ENCODE measurements at regions not wholly inside any gene's neighbourhood (a gene's known extent, or its start where the extent isn't known, plus 50 kb on each side); places are given as distances from the start of the nearest gene placed in this dataset.

DNA sequence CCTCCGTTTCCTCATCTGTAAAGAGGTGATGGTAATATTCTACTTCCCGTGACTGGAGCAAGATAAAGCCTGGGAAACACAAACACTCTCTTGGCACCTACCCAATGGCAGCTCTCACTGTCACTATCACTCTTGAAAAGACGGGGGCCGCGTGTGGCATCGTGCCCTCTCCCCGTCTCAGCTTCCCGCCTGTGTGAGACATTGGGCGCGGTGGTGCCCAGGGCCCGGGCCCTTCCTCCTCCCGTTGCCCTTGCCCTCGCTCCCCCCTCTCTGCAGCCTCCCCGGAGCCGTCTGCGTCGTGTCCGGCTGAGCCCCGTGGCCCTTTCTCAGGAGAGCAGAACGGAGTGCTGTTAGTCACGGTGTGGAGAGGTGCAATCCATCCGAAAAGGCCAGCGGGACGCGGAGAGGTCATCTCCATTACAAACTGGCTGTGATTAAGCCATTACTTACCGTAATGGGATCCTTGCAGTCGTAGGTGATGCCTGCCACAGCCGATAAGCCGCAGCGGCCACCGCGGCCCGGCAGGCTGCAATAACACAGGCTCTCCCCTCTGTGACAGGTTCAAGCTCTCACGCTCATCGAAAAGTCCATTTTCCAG, 156.4 kb upstream of the ZC3H12A start (continued):
- no peak for TF ChIP-seq ZFP37 (tag by site-specific recombination; IDR thresholded peaks at IDR 0.05)
- no peak for TF ChIP-seq ZNF121 (tag by site-specific recombination; IDR thresholded peaks at IDR 0.05)
- no peak for TF ChIP-seq ZBTB7A (tag by site-specific recombination; IDR thresholded peaks at IDR 0.05; ENCODE audit: low read depth)
- 0 out of 2 replicates have a peak, but pooled peaks have one; percentile 18 for TF ChIP-seq ZNF335 (tag by site-specific recombination; conservative IDR thresholded peaks at IDR 0.05)
- 0 out of 2 replicates have a peak, but pooled peaks have one; percentile 53 for TF ChIP-seq ZNF777 (tag by site-specific recombination; IDR thresholded peaks at IDR 0.05; ENCODE audit: borderline replicate concordance)
- no peak for TF ChIP-seq ZNF133 (tag by site-specific recombination; IDR thresholded peaks at IDR 0.05)
- TF ChIP-seq ZNF266 (tag by site-specific recombination; IDR thresholded peaks at IDR 0.05; ENCODE audit: low read depth) = no peak
- no peak for TF ChIP-seq ZNF621 (tag by site-specific recombination; IDR thresholded peaks at IDR 0.05)
- TF ChIP-seq, protein P1, sequence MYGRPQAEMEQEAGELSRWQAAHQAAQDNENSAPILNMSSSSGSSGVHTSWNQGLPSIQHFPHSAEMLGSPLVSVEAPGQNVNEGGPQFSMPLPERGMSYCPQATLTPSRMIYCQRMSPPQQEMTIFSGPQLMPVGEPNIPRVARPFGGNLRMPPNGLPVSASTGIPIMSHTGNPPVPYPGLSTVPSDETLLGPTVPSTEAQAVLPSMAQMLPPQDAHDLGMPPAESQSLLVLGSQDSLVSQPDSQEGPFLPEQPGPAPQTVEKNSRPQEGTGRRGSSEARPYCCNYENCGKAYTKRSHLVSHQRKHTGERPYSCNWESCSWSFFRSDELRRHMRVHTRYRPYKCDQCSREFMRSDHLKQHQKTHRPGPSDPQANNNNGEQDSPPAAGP (tag by site-specific recombination; IDR thresholded peaks at IDR 0.05) = no peak
- TF ChIP-seq ZFHX2 (tag by site-specific recombination; conservative IDR thresholded peaks at IDR 0.05) = no peak
- TF ChIP-seq, protein P2, sequence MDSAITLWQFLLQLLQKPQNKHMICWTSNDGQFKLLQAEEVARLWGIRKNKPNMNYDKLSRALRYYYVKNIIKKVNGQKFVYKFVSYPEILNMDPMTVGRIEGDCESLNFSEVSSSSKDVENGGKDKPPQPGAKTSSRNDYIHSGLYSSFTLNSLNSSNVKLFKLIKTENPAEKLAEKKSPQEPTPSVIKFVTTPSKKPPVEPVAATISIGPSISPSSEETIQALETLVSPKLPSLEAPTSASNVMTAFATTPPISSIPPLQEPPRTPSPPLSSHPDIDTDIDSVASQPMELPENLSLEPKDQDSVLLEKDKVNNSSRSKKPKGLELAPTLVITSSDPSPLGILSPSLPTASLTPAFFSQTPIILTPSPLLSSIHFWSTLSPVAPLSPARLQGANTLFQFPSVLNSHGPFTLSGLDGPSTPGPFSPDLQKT (IDR thresholded peaks at IDR 0.05; ENCODE audit: borderline replicate concordance, low read depth, low read length) = no peak
- no peak for TF ChIP-seq MYNN (tag by site-specific recombination; IDR thresholded peaks at IDR 0.05; ENCODE audit: borderline replicate concordance)
- TF ChIP-seq ZNF404 (tag by site-specific recombination; IDR thresholded peaks at IDR 0.05) = no peak
- TF ChIP-seq ZNF10 (tag by site-specific recombination; IDR thresholded peaks at IDR 0.05) = no peak
- peak; percentile 37; the same call in 1 of the 2 replicates for TF ChIP-seq ZIC2 (tag by site-specific recombination; IDR thresholded peaks at IDR 0.05)
- TF ChIP-seq ZBTB20 (tag by site-specific recombination; IDR thresholded peaks at IDR 0.05) = 0 out of 2 replicates have a peak, but pooled peaks have one; percentile 45
- TF ChIP-seq RBAK (tag by site-specific recombination; IDR thresholded peaks at IDR 0.05) = no peak
- no peak for TF ChIP-seq OSR2 (tag by site-specific recombination; IDR thresholded peaks at IDR 0.05)
- TF ChIP-seq, protein P3, sequence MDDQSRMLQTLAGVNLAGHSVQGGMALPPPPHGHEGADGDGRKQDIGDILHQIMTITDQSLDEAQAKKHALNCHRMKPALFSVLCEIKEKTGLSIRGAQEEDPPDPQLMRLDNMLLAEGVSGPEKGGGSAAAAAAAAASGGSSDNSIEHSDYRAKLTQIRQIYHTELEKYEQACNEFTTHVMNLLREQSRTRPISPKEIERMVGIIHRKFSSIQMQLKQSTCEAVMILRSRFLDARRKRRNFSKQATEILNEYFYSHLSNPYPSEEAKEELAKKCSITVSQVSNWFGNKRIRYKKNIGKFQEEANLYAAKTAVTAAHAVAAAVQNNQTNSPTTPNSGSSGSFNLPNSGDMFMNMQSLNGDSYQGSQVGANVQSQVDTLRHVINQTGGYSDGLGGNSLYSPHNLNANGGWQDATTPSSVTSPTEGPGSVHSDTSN (CRISPR knock-in tag; IDR thresholded peaks at IDR 0.05) = no peak
- no peak for TF ChIP-seq ZNF354C (tag by site-specific recombination; IDR thresholded peaks at IDR 0.05; ENCODE audit: borderline replicate concordance, low read depth)

DNA sequence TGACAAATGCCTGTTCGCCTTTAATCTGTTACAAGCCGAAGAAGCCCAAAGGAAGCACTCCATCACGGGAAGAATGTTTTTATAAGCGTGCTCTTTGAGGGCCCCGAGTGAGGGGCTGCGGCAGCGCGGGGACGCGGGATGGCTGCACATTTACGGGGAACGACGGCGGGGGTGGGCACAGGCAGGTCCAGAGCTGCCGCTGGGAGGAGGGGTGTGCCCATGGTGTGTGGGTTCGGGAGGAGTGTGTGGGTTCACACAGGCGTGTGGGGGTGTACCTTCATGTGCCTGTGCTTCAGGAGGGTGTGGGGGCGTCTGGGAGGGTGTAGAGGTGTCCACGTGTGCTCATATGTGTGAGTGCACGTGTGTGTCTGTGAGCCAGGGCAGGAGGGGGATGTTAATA, 155.9 kb upstream of the ZC3H12A start:
- no peak overlapping the region for H3K4me3 ChIP-seq (ENCODE audit: low read depth, low read length)
- CTCF ChIA-PET = no interaction called here
- TF ChIP-seq EGR2 (tag by site-specific recombination; IDR thresholded peaks at IDR 0.05; ENCODE audit: low read depth) (peak; percentile 90), ZNF423 (tag by site-specific recombination; IDR thresholded peaks at IDR 0.05) (no peak), KLF9 (tag by site-specific recombination; IDR thresholded peaks at IDR 0.05; ENCODE audit: low read depth) (no peak), ZFHX2 (tag by site-specific recombination; conservative IDR thresholded peaks at IDR 0.05) (peak; percentile 92), ZXDB (tag by site-specific recombination; IDR thresholded peaks at IDR 0.05) (no peak), ZNF37A (tag by site-specific recombination; IDR thresholded peaks at IDR 0.05) (no peak), ZNF239 (tag by site-specific recombination; IDR thresholded peaks at IDR 0.05) (no peak)
- TF ChIP-seq, protein P4, sequence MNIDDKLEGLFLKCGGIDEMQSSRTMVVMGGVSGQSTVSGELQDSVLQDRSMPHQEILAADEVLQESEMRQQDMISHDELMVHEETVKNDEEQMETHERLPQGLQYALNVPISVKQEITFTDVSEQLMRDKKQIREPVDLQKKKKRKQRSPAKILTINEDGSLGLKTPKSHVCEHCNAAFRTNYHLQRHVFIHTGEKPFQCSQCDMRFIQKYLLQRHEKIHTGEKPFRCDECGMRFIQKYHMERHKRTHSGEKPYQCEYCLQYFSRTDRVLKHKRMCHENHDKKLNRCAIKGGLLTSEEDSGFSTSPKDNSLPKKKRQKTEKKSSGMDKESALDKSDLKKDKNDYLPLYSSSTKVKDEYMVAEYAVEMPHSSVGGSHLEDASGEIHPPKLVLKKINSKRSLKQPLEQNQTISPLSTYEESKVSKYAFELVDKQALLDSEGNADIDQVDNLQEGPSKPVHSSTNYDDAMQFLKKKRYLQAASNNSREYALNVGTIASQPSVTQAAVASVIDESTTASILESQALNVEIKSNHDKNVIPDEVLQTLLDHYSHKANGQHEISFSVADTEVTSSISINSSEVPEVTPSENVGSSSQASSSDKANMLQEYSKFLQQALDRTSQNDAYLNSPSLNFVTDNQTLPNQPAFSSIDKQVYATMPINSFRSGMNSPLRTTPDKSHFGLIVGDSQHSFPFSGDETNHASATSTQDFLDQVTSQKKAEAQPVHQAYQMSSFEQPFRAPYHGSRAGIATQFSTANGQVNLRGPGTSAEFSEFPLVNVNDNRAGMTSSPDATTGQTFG (tag by site-specific recombination; IDR thresholded peaks at IDR 0.05; ENCODE audit: borderline replicate concordance) = no peak
- TF ChIP-seq, protein P5, sequence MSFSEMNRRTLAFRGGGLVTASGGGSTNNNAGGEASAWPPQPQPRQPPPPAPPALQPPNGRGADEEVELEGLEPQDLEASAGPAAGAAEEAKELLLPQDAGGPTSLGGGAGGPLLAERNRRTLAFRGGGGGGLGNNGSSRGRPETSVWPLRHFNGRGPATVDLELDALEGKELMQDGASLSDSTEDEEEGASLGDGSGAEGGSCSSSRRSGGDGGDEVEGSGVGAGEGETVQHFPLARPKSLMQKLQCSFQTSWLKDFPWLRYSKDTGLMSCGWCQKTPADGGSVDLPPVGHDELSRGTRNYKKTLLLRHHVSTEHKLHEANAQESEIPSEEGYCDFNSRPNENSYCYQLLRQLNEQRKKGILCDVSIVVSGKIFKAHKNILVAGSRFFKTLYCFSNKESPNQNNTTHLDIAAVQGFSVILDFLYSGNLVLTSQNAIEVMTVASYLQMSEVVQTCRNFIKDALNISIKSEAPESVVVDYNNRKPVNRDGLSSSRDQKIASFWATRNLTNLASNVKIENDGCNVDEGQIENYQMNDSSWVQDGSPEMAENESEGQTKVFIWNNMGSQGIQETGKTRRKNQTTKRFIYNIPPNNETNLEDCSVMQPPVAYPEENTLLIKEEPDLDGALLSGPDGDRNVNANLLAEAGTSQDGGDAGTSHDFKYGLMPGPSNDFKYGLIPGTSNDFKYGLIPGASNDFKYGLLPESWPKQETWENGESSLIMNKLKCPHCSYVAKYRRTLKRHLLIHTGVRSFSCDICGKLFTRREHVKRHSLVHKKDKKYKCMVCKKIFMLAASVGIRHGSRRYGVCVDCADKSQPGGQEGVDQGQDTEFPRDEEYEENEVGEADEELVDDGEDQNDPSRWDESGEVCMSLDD (tag by site-specific recombination; IDR thresholded peaks at IDR 0.05) = 0 out of 2 replicates have a peak, but pooled peaks have one; percentile 12
- no peaks in the 10 kb centered on the region for H3K9me3 ChIP-seq (ENCODE audit: control insufficient read depth, insufficient read depth, low read depth, low read length)
- H3K4me1 ChIP-seq (ENCODE audit: control insufficient read depth, insufficient read depth, low read length) = peaks cover 4% of the 10 kb centered on the region; the same call in 1 of the 2 replicates
- POLR2A ChIA-PET = no interaction called here
- no peak overlapping the region for H3K27ac ChIP-seq (ENCODE audit: extremely low read depth, low read depth, low read length)
- no peaks in the 10 kb centered on the region for H3K36me3 ChIP-seq (ENCODE audit: control insufficient read depth in 2 of 2, insufficient read depth in 1 of 2, low read length in 2 of 2)

Data from HEK293 (cell line).